ENCODE measurements at regions not wholly inside any gene's neighbourhood (a gene's known extent, or its start where the extent isn't known, plus 50 kb on each side); places are given as distances from the start of the nearest gene placed in this dataset.
"Not testable (repeated sequence)": the region's sequence is repeated elsewhere in the genome, so short reads cannot be mapped to it uniquely, and the experiment has no call there.

DNA sequence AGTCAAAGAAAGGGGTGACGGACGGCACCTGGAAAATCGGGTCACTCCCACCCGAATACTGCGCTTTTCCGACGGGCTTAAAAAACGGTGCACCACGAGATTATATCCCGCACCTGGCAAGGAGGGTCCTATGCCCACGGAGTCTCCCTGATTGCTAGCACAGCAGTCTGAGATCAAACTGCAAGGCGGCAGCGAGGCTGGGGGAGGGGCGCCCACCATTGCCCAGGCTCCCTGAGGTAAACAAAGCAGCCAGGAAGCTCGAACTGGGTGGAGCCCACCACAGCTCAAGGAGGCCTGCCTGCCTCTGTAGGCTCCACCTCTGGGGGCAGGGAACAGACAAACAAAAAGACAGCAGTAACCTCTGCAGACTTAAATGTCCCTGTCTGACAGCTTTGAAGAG lies 335.7 kb downstream of the SEC16B start:
- not testable (repeated sequence) for H3K27me3 ChIP-seq (ENCODE audit: insufficient read depth, low read length); H4K91ac ChIP-seq (ENCODE audit: low read depth, low read length); H3K4me3 ChIP-seq (ENCODE audit: low read depth, low read length); H4K8ac ChIP-seq (ENCODE audit: low read depth, low read length); H3K9ac ChIP-seq (ENCODE audit: low read length); H3K9me3 ChIP-seq (ENCODE audit: insufficient read depth, low read depth, low read length); H3K4me1 ChIP-seq (ENCODE audit: control insufficient read depth in 1 of 2, insufficient read depth in 2 of 2, low read length in 2 of 2); H3K4me2 ChIP-seq (ENCODE audit: low read length); H3K36me3 ChIP-seq (ENCODE audit: control insufficient read depth in 1 of 2, insufficient read depth in 2 of 2, low read length in 2 of 2); H3K79me2 ChIP-seq (ENCODE audit: control insufficient read depth, insufficient read depth, low read length, poor library complexity); H3K18ac ChIP-seq (ENCODE audit: low read length); H3K27ac ChIP-seq (ENCODE audit: low read depth, low read length); H4K12ac ChIP-seq (ENCODE audit: low read depth, low read length); H2BK5ac ChIP-seq (ENCODE audit: low read depth, low read length, poor library complexity); H3K4ac ChIP-seq (ENCODE audit: low read depth, low read length); H3K23ac ChIP-seq (ENCODE audit: low read length); H2BK12ac ChIP-seq (ENCODE audit: low read length); H2BK120ac ChIP-seq (ENCODE audit: insufficient read depth, low read length, poor library complexity); H3K14ac ChIP-seq (ENCODE audit: low read length); DNase-seq; H2AK5ac ChIP-seq (ENCODE audit: low read length); H3K79me1 ChIP-seq (ENCODE audit: low read length); H2AFZ ChIP-seq (ENCODE audit: insufficient read depth, low read length, poor library complexity)
- WGBS (ENCODE audit: extremely low coverage, insufficient coverage, insufficient read length): no CpG with 5 or more reads among the region's 15 CpGs

DNA sequence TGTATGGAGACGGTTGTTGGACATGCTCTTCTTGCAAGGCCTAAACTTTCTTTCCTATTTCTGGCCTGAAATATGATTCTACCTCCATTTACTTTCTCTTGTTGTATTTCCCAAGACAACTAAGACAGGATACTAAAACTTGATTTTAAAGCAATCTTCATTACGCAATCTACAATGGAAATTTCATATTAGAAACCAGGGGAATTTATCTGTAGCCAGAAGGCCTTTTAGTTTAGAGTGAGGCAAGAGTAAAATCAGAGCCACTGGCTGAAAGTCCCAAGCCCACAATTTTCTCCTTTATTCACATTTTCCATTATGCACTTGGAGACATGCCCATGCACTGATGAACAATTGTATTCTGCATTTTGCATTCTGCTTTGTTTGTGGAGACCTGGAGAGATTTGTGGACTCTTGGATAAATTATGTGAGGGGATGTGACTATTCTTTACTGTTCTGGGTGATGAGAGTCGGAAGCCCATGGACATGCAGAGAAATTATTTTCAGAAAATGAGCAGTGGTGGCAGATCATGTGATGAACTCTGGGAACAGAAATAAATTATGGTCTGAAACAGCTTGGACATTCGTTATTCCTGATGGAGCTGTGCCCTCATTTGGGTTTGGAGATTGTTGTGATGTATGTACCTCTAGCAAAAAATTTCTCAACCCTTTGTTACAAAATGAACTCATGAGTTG lies 336.8 kb downstream of the SEC16B start:
- H3K23ac ChIP-seq (ENCODE audit: low read length): no peak overlapping the region
- WGBS (ENCODE audit: extremely low coverage, insufficient coverage, insufficient read length): no CpG with 5 or more reads among the region's 4 CpGs
- H3K27me3 ChIP-seq (ENCODE audit: insufficient read depth, low read length): no peaks in the 10 kb centered on the region

DNA sequence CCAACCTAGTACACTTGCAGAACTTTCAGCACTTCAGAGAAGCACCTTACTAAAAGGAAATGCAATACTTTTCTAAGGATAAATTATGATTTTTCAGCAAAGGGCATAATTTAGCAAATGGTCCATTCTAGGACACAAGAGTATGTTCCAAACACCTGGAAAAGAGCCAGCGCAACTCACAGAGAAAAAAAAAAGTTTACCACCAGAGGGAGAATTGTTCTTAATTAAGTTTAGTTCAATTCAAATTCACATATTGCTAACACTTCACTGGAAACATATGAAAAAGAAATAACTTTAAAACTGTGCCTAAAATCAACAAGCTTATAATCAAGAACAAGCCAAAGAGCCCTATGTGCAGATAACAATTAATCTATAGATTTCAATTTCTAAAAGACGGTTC lies 338.1 kb downstream of the SEC16B start:
- WGBS (ENCODE audit: extremely low coverage, insufficient coverage, insufficient read length): no CpG with 5 or more reads among the region's 2 CpGs
- Histone ChIP-seq H2AK5ac (ENCODE audit: low read length) (no peak overlapping the region), H2BK120ac (ENCODE audit: insufficient read depth, low read length, poor library complexity) (no peak overlapping the region), H2AFZ (ENCODE audit: insufficient read depth, low read length, poor library complexity) (no peak overlapping the region), H2BK12ac (ENCODE audit: low read length) (no peak overlapping the region), H3K4me1 (ENCODE audit: control insufficient read depth in 1 of 2, insufficient read depth in 2 of 2, low read length in 2 of 2) (no peaks in the 10 kb centered on the region), H4K91ac (ENCODE audit: low read depth, low read length) (no peak overlapping the region), H3K9ac (ENCODE audit: low read length) (no peak overlapping the region), H3K27me3 (ENCODE audit: insufficient read depth, low read length) (no peaks in the 10 kb centered on the region), H3K4me2 (ENCODE audit: low read length) (no peak overlapping the region), H3K9me3 (ENCODE audit: insufficient read depth, low read depth, low read length) (no peaks in the 10 kb centered on the region), H2BK5ac (ENCODE audit: low read depth, low read length, poor library complexity) (no peak overlapping the region), H3K4ac (ENCODE audit: low read depth, low read length) (no peak overlapping the region), H3K18ac (ENCODE audit: low read length) (no peak overlapping the region), H3K36me3 (ENCODE audit: control insufficient read depth in 1 of 2, insufficient read depth in 2 of 2, low read length in 2 of 2) (no peaks in the 10 kb centered on the region), H4K8ac (ENCODE audit: low read depth, low read length) (no peak overlapping the region), H3K79me1 (ENCODE audit: low read length) (no peaks in the 10 kb centered on the region), H4K12ac (ENCODE audit: low read depth, low read length) (no peak overlapping the region), H3K79me2 (ENCODE audit: control insufficient read depth, insufficient read depth, low read length, poor library complexity) (no peaks in the 10 kb centered on the region), H3K27ac (ENCODE audit: low read depth, low read length) (no peak overlapping the region), H3K4me3 (ENCODE audit: low read depth, low read length) (no peak overlapping the region), H3K23ac (ENCODE audit: low read length) (no peak overlapping the region), H3K14ac (ENCODE audit: low read length) (no peak overlapping the region)
- DNase-seq: no peak

More for the DNA sequence above, 336.8 kb downstream of the SEC16B start:
- no peaks in the 10 kb centered on the region for H3K79me1 ChIP-seq (ENCODE audit: low read length)
- no peaks in the 10 kb centered on the region for H3K79me2 ChIP-seq (ENCODE audit: control insufficient read depth, insufficient read depth, low read length, poor library complexity)
- no peak overlapping the region for H2AK5ac ChIP-seq (ENCODE audit: low read length)
- no peak overlapping the region for H4K91ac ChIP-seq (ENCODE audit: low read depth, low read length)
- H3K9me3 ChIP-seq (ENCODE audit: insufficient read depth, low read depth, low read length): no peaks in the 10 kb centered on the region
- H3K18ac ChIP-seq (ENCODE audit: low read length): no peak overlapping the region
- H4K8ac ChIP-seq (ENCODE audit: low read depth, low read length): no peak overlapping the region
- H2BK120ac ChIP-seq (ENCODE audit: insufficient read depth, low read length, poor library complexity): no peak overlapping the region
- no peak overlapping the region for H4K12ac ChIP-seq (ENCODE audit: low read depth, low read length)
- no peaks in the 10 kb centered on the region for H3K36me3 ChIP-seq (ENCODE audit: control insufficient read depth in 1 of 2, insufficient read depth in 2 of 2, low read length in 2 of 2)
- no peak overlapping the region for H2BK12ac ChIP-seq (ENCODE audit: low read length)
- H3K27ac ChIP-seq (ENCODE audit: low read depth, low read length): no peak overlapping the region
- H3K14ac ChIP-seq (ENCODE audit: low read length): no peak overlapping the region
- no peak for DNase-seq
- H3K9ac ChIP-seq (ENCODE audit: low read length): no peak overlapping the region
- H3K4me3 ChIP-seq (ENCODE audit: low read depth, low read length): no peak overlapping the region
- no peak overlapping the region for H2BK5ac ChIP-seq (ENCODE audit: low read depth, low read length, poor library complexity)
- no peak overlapping the region for H3K4me2 ChIP-seq (ENCODE audit: low read length)
- H2AFZ ChIP-seq (ENCODE audit: insufficient read depth, low read length, poor library complexity): no peak overlapping the region
- H3K4ac ChIP-seq (ENCODE audit: low read depth, low read length): no peak overlapping the region
- no peaks in the 10 kb centered on the region for H3K4me1 ChIP-seq (ENCODE audit: control insufficient read depth in 1 of 2, insufficient read depth in 2 of 2, low read length in 2 of 2)

- no peak overlapping the region for H4K91ac ChIP-seq (ENCODE audit: low read depth, low read length)
- no peak overlapping the region for H2BK12ac ChIP-seq (ENCODE audit: low read length)
- H3K4me3 ChIP-seq (ENCODE audit: low read depth, low read length): no peak overlapping the region
- no peaks in the 10 kb centered on the region for H3K4me1 ChIP-seq (ENCODE audit: control insufficient read depth in 1 of 2, insufficient read depth in 2 of 2, low read length in 2 of 2)
- no peaks in the 10 kb centered on the region for H3K27me3 ChIP-seq (ENCODE audit: insufficient read depth, low read length)
- no peak overlapping the region for H2BK5ac ChIP-seq (ENCODE audit: low read depth, low read length, poor library complexity)
- no peaks in the 10 kb centered on the region for H3K79me2 ChIP-seq (ENCODE audit: control insufficient read depth, insufficient read depth, low read length, poor library complexity)
- no CpG with 5 or more reads among the region's 1 CpG for WGBS (ENCODE audit: extremely low coverage, insufficient coverage, insufficient read length)
- H2AK5ac ChIP-seq (ENCODE audit: low read length): no peak overlapping the region
- no peak overlapping the region for H4K12ac ChIP-seq (ENCODE audit: low read depth, low read length)
- no peak overlapping the region for H3K14ac ChIP-seq (ENCODE audit: low read length)
- peak; percentile 20 to 90 for DNase-seq
- H3K27ac ChIP-seq (ENCODE audit: low read depth, low read length): no peak overlapping the region
- no peak overlapping the region for H3K4ac ChIP-seq (ENCODE audit: low read depth, low read length)
- no peak overlapping the region for H3K9ac ChIP-seq (ENCODE audit: low read length)
- no peaks in the 10 kb centered on the region for H3K9me3 ChIP-seq (ENCODE audit: insufficient read depth, low read depth, low read length)
- no peak overlapping the region for H2AFZ ChIP-seq (ENCODE audit: insufficient read depth, low read length, poor library complexity)
- no peak overlapping the region for H3K4me2 ChIP-seq (ENCODE audit: low read length)
- no peak overlapping the region for H3K23ac ChIP-seq (ENCODE audit: low read length)
- H3K18ac ChIP-seq (ENCODE audit: low read length): no peak overlapping the region
- no peaks in the 10 kb centered on the region for H3K36me3 ChIP-seq (ENCODE audit: control insufficient read depth in 1 of 2, insufficient read depth in 2 of 2, low read length in 2 of 2)
- H3K79me1 ChIP-seq (ENCODE audit: low read length): no peaks in the 10 kb centered on the region
- H4K8ac ChIP-seq (ENCODE audit: low read depth, low read length): no peak overlapping the region
- H2BK120ac ChIP-seq (ENCODE audit: insufficient read depth, low read length, poor library complexity): no peak overlapping the region
Measured at GRCh38 chr1:177629526-177629925, 340.3 kb downstream of the SEC16B start.
